SH-SY5Y (cell line): ENCODE measurements at regions not wholly inside any gene's neighbourhood (a gene's known extent, or its start where the extent isn't known, plus 50 kb on each side); places are given as distances from the start of the nearest gene placed in this dataset.

Source experiments
- GATA2 ChIP-seq: IDR thresholded peaks from 2 replicates; pipeline ENCODE4 v1.6.1; 2011; ENCODE audit warnings: mild to moderate bottlenecking, low read depth, low read length
- GATA3 ChIP-seq: IDR thresholded peaks from 2 replicates; pipeline ENCODE4 v1.6.1; 2011; ENCODE audit warnings: low read depth, mild to moderate bottlenecking, low read length, moderate library complexity

- TF ChIP-seq GATA2 (no peak), GATA3 (no peak)
Observed at GRCh38 chrX:41024755-41025154, 60.5 kb upstream of the USP9X start.
